SK-N-SH (cell line): ENCODE measurements at regions not wholly inside any gene's neighbourhood (a gene's known extent, or its start where the extent isn't known, plus 50 kb on each side); places are given as distances from the start of the nearest gene placed in this dataset.

ENCODE experiments used
- CTCF ChIA-PET: fragments of 300-600, 350-600 bp; formaldehyde crosslinking; extraction: SDS; loops from one replicate; lab custom pipeline; 2021; lab: Yijun Ruan, JAX
- POLR2A ChIA-PET: fragments of 350-600 bp; sonication (Branson Sonifier 250); formaldehyde crosslinking; extraction: SDS; loops from one replicate; lab custom pipeline; 2020; ENCODE audit warnings: antibody characterized with exemption, inconsistent platforms; lab: Yijun Ruan, JAX
- DNase-seq: peaks from one replicate; pipeline ENCODE4 v3.0.0; 2012
- H2AFZ ChIP-seq: fragments of 200-600 bp; sonication (generic); 2 replicates; pipeline ENCODE4 v1.8.1; 2016; ENCODE audit warnings: antibody characterized with exemption, mild to moderate bottlenecking, low read depth
- H3F3A ChIP-seq: fragments of 200-600 bp; sonication (generic); replicated peaks from 2 replicates; pipeline ENCODE3; 2016; ENCODE audit warnings: antibody characterized with exemption, mild to moderate bottlenecking; ENCODE audit not compliant: insufficient read depth
- H3K27ac ChIP-seq, 2 experiments: fragments of 200-500 bp in 1 of 2; fragments of 200-600 bp in 1 of 2; sonication (Bioruptor generic) in 1 of 2; sonication (generic), shearing (Covaris generic) in 1 of 2; 2 replicates each; pipeline versions ENCODE4 v1.5.1 to v1.6.1; 2014 to 2016; ENCODE audit warnings: low read depth in 2 of 2, inconsistent platforms in 1 of 2, low read length in 1 of 2, mild to moderate bottlenecking in 1 of 2, mixed read lengths in 1 of 2
- H3K27me3 ChIP-seq: fragments of 200-600 bp; sonication (generic), shearing (Covaris generic); 2 replicates; pipeline ENCODE4 v1.6.1; 2016; ENCODE audit warnings: mixed run types; ENCODE audit not compliant: insufficient read depth
- H3K36me3 ChIP-seq, 2 experiments: fragments of 200-500 bp in 1 of 2; fragments of 200-600 bp in 1 of 2; sonication (Bioruptor generic) in 1 of 2; sonication (generic) in 1 of 2; replicated peaks in 1 of 2; 2 replicates each; pipeline versions ENCODE3 to v1.5.1; 2014 to 2016; ENCODE audit warnings: low read length in 1 of 2, mild to moderate bottlenecking in 1 of 2; ENCODE audit not compliant: insufficient read depth in 2 of 2, control insufficient read depth in 1 of 2
- H3K4me1 ChIP-seq, 2 experiments: fragments of 200-500 bp in 1 of 2; fragments of 200-600 bp in 1 of 2; sonication (Bioruptor generic) in 1 of 2; sonication (generic), shearing (Covaris generic) in 1 of 2; 2 replicates each; pipeline versions ENCODE4 v1.5.1 to v1.6.1; 2014 to 2016; ENCODE audit warnings: low read depth in 1 of 2, low read length in 1 of 2, mixed run types in 1 of 2; ENCODE audit not compliant: insufficient read depth in 2 of 2, control insufficient read depth in 1 of 2
- H3K4me2 ChIP-seq: fragments of 200-600 bp; sonication (generic), shearing (Covaris generic); 2 replicates; pipeline ENCODE4 v1.6.1; 2017; ENCODE audit warnings: mixed run types
- H3K4me3 ChIP-seq, 2 experiments: fragments of 200-500 bp in 1 of 2; fragments of 200-600 bp in 1 of 2; sonication (Bioruptor generic) in 1 of 2; sonication (generic), shearing (Covaris generic) in 1 of 2; 2 replicates each; pipeline versions ENCODE4 v1.5.1 to v1.8.1; 2014 to 2016; ENCODE audit warnings: low read depth in 2 of 2, inconsistent platforms in 1 of 2, low read length in 1 of 2, mild to moderate bottlenecking in 1 of 2, mixed read lengths in 1 of 2, moderate library complexity in 1 of 2
- H3K79me2 ChIP-seq: fragments of 200-600 bp; sonication (generic); 2 replicates; pipeline ENCODE4 v1.8.1; 2017; ENCODE audit warnings: mild to moderate bottlenecking; ENCODE audit not compliant: insufficient read depth
- H3K9ac ChIP-seq: fragments of 200-600 bp; sonication (generic); 2 replicates; pipeline ENCODE4 v1.6.1; 2017; ENCODE audit warnings: mixed run types
- H3K9me2 ChIP-seq: fragments of 200-600 bp; sonication (generic); 2 replicates; pipeline ENCODE4 v1.6.1; 2017; ENCODE audit warnings: mixed run types
- H3K9me3 ChIP-seq: fragments of 200-600 bp; sonication (generic); 2 replicates; pipeline ENCODE4 v1.6.1; 2017; ENCODE audit warnings: mixed run types, mild to moderate bottlenecking, moderate library complexity
- H4K20me1 ChIP-seq: fragments of 200-600 bp; sonication (generic); 2 replicates; pipeline ENCODE4 v1.6.1; 2017; ENCODE audit warnings: mild to moderate bottlenecking, mixed run types; ENCODE audit not compliant: insufficient read depth
- CHD2 ChIP-seq: fragments of 150-350 bp; IDR thresholded peaks from 2 replicates; pipeline ENCODE4 v1.6.1; 2018; ENCODE audit warnings: low read length; ENCODE audit not compliant: partially characterized antibody
- CTCF ChIP-seq: fragments of 200-600 bp; sonication (generic); IDR thresholded peaks from 2 replicates; pipeline ENCODE4 v1.6.1; 2017; ENCODE audit warnings: antibody characterized with exemption, mild to moderate bottlenecking, moderate library complexity
- ELF1 ChIP-seq: IDR thresholded peaks from 2 replicates; pipeline ENCODE4 v1.4.0; 2012
- EP300 ChIP-seq, 2 experiments: IDR thresholded peaks; 2 replicates each; pipeline versions ENCODE4 v1.4.0 to v1.6.1; 2012; ENCODE audit warnings: borderline replicate concordance in 1 of 2, low read depth in 1 of 2, low read length in 1 of 2
- FOXM1 ChIP-seq: IDR thresholded peaks from 2 replicates; pipeline ENCODE4 v1.4.0; 2012; ENCODE audit warnings: low read depth, mild to moderate bottlenecking
- GABPA ChIP-seq: IDR thresholded peaks from 2 replicates; pipeline ENCODE4 v1.4.0; 2012; ENCODE audit warnings: low read depth, mild to moderate bottlenecking
- IRF3 ChIP-seq: fragments of 150-350 bp; IDR thresholded peaks from 2 replicates; pipeline ENCODE4 v1.6.1; 2016; ENCODE audit warnings: mild to moderate bottlenecking, low read depth, low read length
- JUND ChIP-seq: IDR thresholded peaks from 2 replicates; pipeline ENCODE4 v1.4.0; 2012
- MAX ChIP-seq: IDR thresholded peaks from 2 replicates; pipeline ENCODE4 v1.4.0; 2012; ENCODE audit warnings: low read depth
- NFIC ChIP-seq: IDR thresholded peaks from 2 replicates; pipeline ENCODE4 v1.4.0; 2012; ENCODE audit warnings: borderline replicate concordance
- NRF1 ChIP-seq: IDR thresholded peaks from 2 replicates; pipeline ENCODE4 v1.6.1; 2012; ENCODE audit warnings: low read depth, mild to moderate bottlenecking, low read length
- POLR2AphosphoS5 ChIP-seq: IDR thresholded peaks from 2 replicates; pipeline ENCODE4 v1.6.1; 2012; ENCODE audit warnings: low read depth, low read length
- RFX5 ChIP-seq: IDR thresholded peaks from 2 replicates; pipeline ENCODE4 v1.6.1; 2012; ENCODE audit warnings: mild to moderate bottlenecking, improper control_type of control experiment, low read length
- RXRA ChIP-seq: IDR thresholded peaks from 2 replicates; pipeline ENCODE4 v1.4.0; 2012; ENCODE audit warnings: low read depth, mild to moderate bottlenecking, borderline replicate concordance
- SIN3A ChIP-seq: IDR thresholded peaks from 2 replicates; pipeline ENCODE4 v1.6.1; 2012; ENCODE audit warnings: low read depth, mild to moderate bottlenecking, low read length, moderate library complexity, borderline replicate concordance
- SMC3 ChIP-seq: IDR thresholded peaks from 2 replicates; pipeline ENCODE4 v1.6.1; 2012; ENCODE audit warnings: low read depth, low read length, improper control_type of control experiment
- TAF1 ChIP-seq: IDR thresholded peaks from 2 replicates; pipeline ENCODE4 v1.6.1; 2012; ENCODE audit warnings: low read depth, mild to moderate bottlenecking, low read length, moderate library complexity, borderline replicate concordance
- TEAD4 ChIP-seq: IDR thresholded peaks from 2 replicates; pipeline ENCODE4 v1.4.0; 2012; ENCODE audit warnings: mild to moderate bottlenecking, borderline replicate concordance; ENCODE audit not compliant: insufficient read depth
- USF1 ChIP-seq: IDR thresholded peaks from 2 replicates; pipeline ENCODE4 v1.4.0; 2012; ENCODE audit warnings: low read depth, borderline replicate concordance
- YY1 ChIP-seq: IDR thresholded peaks from 2 replicates; pipeline ENCODE4 v1.4.0; 2012; ENCODE audit warnings: low read depth, mild to moderate bottlenecking
- WGBS: methylation state at CpG from one replicate; pipeline ENCODE4 v1.1.6; 2017; ENCODE audit warnings: low lambda C conversion rate; 5-methylcytosine and 5-hydroxymethylcytosine counted together

- TF ChIP-seq IRF3 (no peak), TAF1 (no peak), GABPA (no peak), RXRA (no peak), CHD2 (no peak)
Observed at GRCh38 chr1:30277911-30278310, 445.5 kb downstream of the MATN1 start (continued).

GRCh38 chr1:30277415-30277814, 446.0 kb downstream of the MATN1 start:
- no peak for TF ChIP-seq NRF1
- no peak for TF ChIP-seq FOXM1
- no peak for DNase-seq
- H3K27ac ChIP-seq: no peak overlapping the region
- no peaks in the 10 kb centered on the region for H3K9me3 ChIP-seq
- WGBS: 20% methylated on average over 1 of the region's 1 CpG
- no peak overlapping the region for H3K4me2 ChIP-seq
- H3K9me2 ChIP-seq: no peaks in the 10 kb centered on the region
- CTCF ChIA-PET: interaction anchor here (1.4 kb wide), 1 partner anchor 103 kb away, joined by 3 read pairs; no protein-coding TSS in a partner anchor
- H2AFZ ChIP-seq: no peak overlapping the region
- H4K20me1 ChIP-seq: no peaks in the 10 kb centered on the region
- no peaks in the 10 kb centered on the region for H3K79me2 ChIP-seq
- no peaks in the 10 kb centered on the region for H3K4me1 ChIP-seq
- no peaks in the 10 kb centered on the region for H3K36me3 ChIP-seq
- H3K9ac ChIP-seq: no peak overlapping the region
- POLR2A ChIA-PET: no interaction called here
- no peak overlapping the region for H3K4me3 ChIP-seq
- H3F3A ChIP-seq: no peaks in the 10 kb centered on the region
- H3K27me3 ChIP-seq: no peaks in the 10 kb centered on the region

- H3K9me2 ChIP-seq: no peaks in the 10 kb centered on the region
- TF ChIP-seq EP300 (IDR thresholded peaks at IDR 0.05; ENCODE audit: borderline replicate concordance in 1 of 2, low read depth in 1 of 2, low read length in 1 of 2) (no peak), CHD2 (no peak), RXRA (no peak), ELF1 (no peak), SIN3A (no peak), SMC3 (no peak), NFIC (no peak), RFX5 (no peak), USF1 (no peak), TEAD4 (no peak), POLR2AphosphoS5 (no peak), MAX (no peak), YY1 (no peak), FOXM1 (no peak), CTCF (no peak), JUND (no peak)
Observed at GRCh38 chr1:30275926-30276764, 447.2 kb downstream of the MATN1 start.

More at GRCh38 chr1:30275926-30276764, 447.2 kb downstream of the MATN1 start:
- Histone ChIP-seq H4K20me1 (no peaks in the 10 kb centered on the region), H3K79me2 (no peaks in the 10 kb centered on the region), H3K4me2 (no peak overlapping the region), H3K4me1 (no peaks in the 10 kb centered on the region), H3K27ac (no peak overlapping the region), H3F3A (no peaks in the 10 kb centered on the region), H3K9me3 (no peaks in the 10 kb centered on the region), H3K36me3 (no peaks in the 10 kb centered on the region), H2AFZ (no peak overlapping the region), H3K27me3 (no peaks in the 10 kb centered on the region), H3K4me3 (no peak overlapping the region), H3K9ac (no peak overlapping the region)
- ChIA-PET POLR2A (no interaction called here), CTCF (interaction anchor here (0.7 to 1.0 kb wide), 2 partner anchors 21 to 35 kb away, joined by 3 read pairs; no protein-coding TSS in a partner anchor)
- DNase-seq: no peak
- 41% methylated on average over 12 of the region's 15 CpGs for WGBS
